Activated T-cell treated with anti-CD3 and anti-CD28 coated beads for 24 hours (primary cell): ENCODE measurements at regions not wholly inside any gene's neighbourhood (a gene's known extent, or its start where the extent isn't known, plus 50 kb on each side); places are given as distances from the start of the nearest gene placed in this dataset.
"Not testable (repeated sequence)": the region's sequence is repeated elsewhere in the genome, so short reads cannot be mapped to it uniquely, and the experiment has no call there.

Experiments
- DNase-seq: peaks from one replicate; pipeline ENCODE4 v3.0.0-alpha.2; 2020; ENCODE audit warnings: low read depth

GRCh38 chr12:38016602-38017001 lies 300.0 kb upstream of the ALG10B start:
- DNase-seq, result no peak

GRCh38 chr12:38025916-38026315 lies 290.7 kb upstream of the ALG10B start:
- no peak for DNase-seq

- no peak for DNase-seq
Observed at GRCh38 chr12:38053113-38053512, 263.5 kb upstream of the ALG10B start.

- no peak for DNase-seq
Observed at GRCh38 chr12:38053655-38054464, 262.7 kb upstream of the ALG10B start.

GRCh38 chr12:38056701-38057689 lies 259.6 kb upstream of the ALG10B start:
- no peak for DNase-seq

GRCh38 chr12:38099686-38100085 lies 216.9 kb upstream of the ALG10B start:
- no peak for DNase-seq

GRCh38 chr12:38101753-38102152 lies 214.8 kb upstream of the ALG10B start:
- DNase-seq, result no peak

GRCh38 chr12:38102197-38102596 lies 214.4 kb upstream of the ALG10B start:
- DNase-seq, result no peak

- no peak for DNase-seq
Observed at GRCh38 chr12:38110026-38110699, 206.4 kb upstream of the ALG10B start.

GRCh38 chr12:38113991-38114390 lies 202.6 kb upstream of the ALG10B start:
- DNase-seq, result no peak

- no peak for DNase-seq
Observed at GRCh38 chr12:38116968-38117367, 199.6 kb upstream of the ALG10B start.

- DNase-seq, result no peak
Observed at GRCh38 chr12:38118632-38119031, 197.9 kb upstream of the ALG10B start.

- no peak for DNase-seq
Observed at GRCh38 chr12:38120438-38120837, 196.1 kb upstream of the ALG10B start.

GRCh38 chr12:38123028-38123427 lies 193.5 kb upstream of the ALG10B start:
- DNase-seq, result not testable (repeated sequence)

GRCh38 chr12:38123566-38124246 lies 192.9 kb upstream of the ALG10B start:
- no peak for DNase-seq

- DNase-seq, result no peak
Observed at GRCh38 chr12:38124247-38125012, 192.1 kb upstream of the ALG10B start.

- DNase-seq, result no peak
Observed at GRCh38 chr12:38132139-38132538, 184.4 kb upstream of the ALG10B start.

GRCh38 chr12:38137287-38137686 lies 179.3 kb upstream of the ALG10B start:
- no peak for DNase-seq

GRCh38 chr12:38137716-38138115 lies 178.9 kb upstream of the ALG10B start:
- no peak for DNase-seq

GRCh38 chr12:38138225-38139221 lies 178.1 kb upstream of the ALG10B start:
- peak; percentile 44 for DNase-seq
